ENCODE measurements at regions not wholly inside any gene's neighbourhood (a gene's known extent, or its start where the extent isn't known, plus 50 kb on each side); places are given as distances from the start of the nearest gene placed in this dataset.

DNA sequence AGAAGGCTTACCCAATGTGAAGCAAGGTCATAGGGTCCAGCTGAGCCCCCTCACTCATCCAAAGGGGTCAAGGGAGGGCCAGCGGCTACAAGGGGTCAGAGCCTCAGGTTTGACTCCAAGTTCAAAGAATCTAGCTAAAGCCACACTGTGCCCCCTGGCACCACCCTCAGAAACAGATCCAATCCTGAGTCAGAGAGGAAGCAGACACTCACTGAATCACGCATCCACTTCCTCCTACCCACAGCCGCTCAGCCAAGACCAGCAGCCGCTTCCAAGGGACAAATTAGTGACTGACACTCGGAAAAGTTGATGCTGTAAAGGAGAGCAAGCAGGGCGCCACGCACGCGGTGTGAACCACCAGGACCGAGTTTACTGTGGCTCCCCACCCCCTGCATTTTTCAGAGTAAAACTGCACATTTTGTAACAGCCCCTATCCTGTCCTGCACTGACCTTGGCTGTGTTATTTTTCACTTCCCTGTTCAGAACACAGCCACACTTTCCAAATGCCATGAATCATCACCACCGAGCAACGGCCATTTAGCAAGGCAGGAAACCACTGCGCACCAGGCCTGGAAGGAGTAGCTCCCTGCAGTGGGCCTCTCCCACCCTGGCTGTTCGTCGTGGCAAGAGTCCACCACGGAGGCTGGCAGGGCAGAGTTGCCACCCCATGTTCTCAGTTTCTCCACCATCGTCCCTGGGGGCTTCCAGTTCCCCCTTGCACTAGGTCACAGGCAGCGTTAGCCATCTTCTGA lies 147.8 kb downstream of the TOMM20 start:
- TF ChIP-seq, protein P1, sequence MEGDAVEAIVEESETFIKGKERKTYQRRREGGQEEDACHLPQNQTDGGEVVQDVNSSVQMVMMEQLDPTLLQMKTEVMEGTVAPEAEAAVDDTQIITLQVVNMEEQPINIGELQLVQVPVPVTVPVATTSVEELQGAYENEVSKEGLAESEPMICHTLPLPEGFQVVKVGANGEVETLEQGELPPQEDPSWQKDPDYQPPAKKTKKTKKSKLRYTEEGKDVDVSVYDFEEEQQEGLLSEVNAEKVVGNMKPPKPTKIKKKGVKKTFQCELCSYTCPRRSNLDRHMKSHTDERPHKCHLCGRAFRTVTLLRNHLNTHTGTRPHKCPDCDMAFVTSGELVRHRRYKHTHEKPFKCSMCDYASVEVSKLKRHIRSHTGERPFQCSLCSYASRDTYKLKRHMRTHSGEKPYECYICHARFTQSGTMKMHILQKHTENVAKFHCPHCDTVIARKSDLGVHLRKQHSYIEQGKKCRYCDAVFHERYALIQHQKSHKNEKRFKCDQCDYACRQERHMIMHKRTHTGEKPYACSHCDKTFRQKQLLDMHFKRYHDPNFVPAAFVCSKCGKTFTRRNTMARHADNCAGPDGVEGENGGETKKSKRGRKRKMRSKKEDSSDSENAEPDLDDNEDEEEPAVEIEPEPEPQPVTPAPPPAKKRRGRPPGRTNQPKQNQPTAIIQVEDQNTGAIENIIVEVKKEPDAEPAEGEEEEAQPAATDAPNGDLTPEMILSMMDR (IDR thresholded peaks at IDR 0.05): no peak
- H3K4me1 Mint-ChIP-seq (ENCODE audit: low read depth): peaks cover 88% of the 10 kb centered on the region
- no peaks in the 10 kb centered on the region; the same call in 1 of the 2 replicates for H3K27me3 Mint-ChIP-seq (ENCODE audit: insufficient read depth)
- peak overlapping the region; percentile 98 for H3K27ac Mint-ChIP-seq
- peak; percentile 94 for DNase-seq
- H3K9me3 Mint-ChIP-seq: no peaks in the 10 kb centered on the region
- peak overlapping the region; percentile 71 for H3K4me3 Mint-ChIP-seq
- peaks cover 9% of the 10 kb centered on the region for H3K36me3 Mint-ChIP-seq (ENCODE audit: low read depth)

DNA sequence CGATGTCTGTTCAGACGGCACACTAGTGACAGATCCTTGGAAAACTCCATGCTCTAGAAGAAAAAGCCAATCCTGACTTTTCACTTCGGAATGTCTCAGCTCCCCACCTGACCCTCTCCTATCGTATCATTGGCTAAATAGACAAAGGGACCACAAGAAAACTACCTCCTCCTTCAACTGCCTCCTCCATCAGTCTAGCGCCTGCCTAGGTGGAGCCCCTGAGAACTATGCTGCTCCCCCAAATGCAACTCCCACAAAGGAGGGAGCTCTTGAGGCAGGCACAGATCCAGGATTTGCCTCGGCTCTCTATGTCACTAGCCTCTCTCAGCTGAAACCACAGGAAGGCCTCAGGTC lies 148.4 kb downstream of the TOMM20 start:
- Mint-ChIP-seq H3K36me3 (ENCODE audit: low read depth) (peaks cover 14% of the 10 kb centered on the region), H3K9me3 (no peaks in the 10 kb centered on the region), H3K27ac (peak overlapping the region; percentile 98), H3K27me3 (ENCODE audit: insufficient read depth) (no peaks in the 10 kb centered on the region; the same call in 1 of the 2 replicates), H3K4me1 (ENCODE audit: low read depth) (peaks cover 93% of the 10 kb centered on the region), H3K4me3 (peak overlapping the region; percentile 71)
- TF ChIP-seq, protein P1 (IDR thresholded peaks at IDR 0.05): peak; percentile 29; the same call in 1 of the 2 replicates
- DNase-seq: peak; percentile 66

DNA sequence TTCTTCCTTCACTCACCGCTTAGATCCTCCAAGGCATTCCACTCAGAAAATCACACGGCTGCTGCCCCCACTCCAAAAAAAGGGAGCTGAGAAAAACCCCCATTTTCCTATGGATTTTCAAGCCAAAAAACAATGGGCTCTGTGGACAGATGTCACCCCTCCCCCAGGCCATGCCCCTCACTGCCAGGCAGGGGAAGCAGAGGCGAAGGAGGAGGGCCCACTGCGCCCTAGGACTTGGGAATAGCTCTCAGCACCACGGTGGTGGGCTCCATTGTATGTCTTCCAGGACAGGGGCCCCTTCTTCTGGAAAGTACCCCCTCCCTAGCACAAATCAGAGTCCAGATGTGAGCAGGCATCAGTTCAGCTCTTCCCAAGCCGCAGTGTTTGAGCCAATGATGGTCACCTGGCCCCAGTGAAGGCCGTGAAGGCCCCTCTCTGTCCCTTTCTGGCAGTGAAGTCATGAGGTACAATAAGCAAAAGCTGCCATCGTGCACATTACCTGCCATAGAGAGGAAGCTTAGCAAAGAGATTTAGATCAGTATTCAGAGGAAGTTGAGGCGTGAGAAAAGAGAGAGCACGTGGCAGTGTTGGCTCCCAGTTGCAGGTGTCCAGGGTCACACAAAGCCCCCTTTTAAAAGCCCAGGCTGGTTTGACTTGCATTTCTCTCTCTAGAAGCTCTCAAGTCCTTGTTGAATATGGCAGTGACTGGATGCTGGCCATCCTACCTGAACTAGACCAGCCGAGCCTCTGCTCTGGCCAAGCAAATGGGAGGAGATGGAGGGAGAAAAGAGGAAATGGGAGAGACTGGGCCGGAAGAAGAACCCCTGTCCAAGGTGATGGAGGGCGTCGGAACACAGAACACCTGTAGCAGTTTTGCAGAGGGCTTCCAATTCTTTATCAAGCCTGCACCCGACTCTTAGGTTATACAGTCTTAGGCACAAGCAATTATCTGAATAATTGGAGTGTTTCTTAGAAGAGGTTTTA lies 149.0 kb downstream of the TOMM20 start:
- Mint-ChIP-seq H3K36me3 (ENCODE audit: low read depth) (peaks cover 16% of the 10 kb centered on the region), H3K4me3 (peak overlapping the region; percentile 71), H3K27ac (peak overlapping the region; percentile 98), H3K27me3 (ENCODE audit: insufficient read depth) (no peaks in the 10 kb centered on the region; the same call in 1 of the 2 replicates), H3K9me3 (no peaks in the 10 kb centered on the region), H3K4me1 (ENCODE audit: low read depth) (peaks cover 93% of the 10 kb centered on the region)
- TF ChIP-seq, protein P1 (IDR thresholded peaks at IDR 0.05): no peak
- DNase-seq: no peak

DNA sequence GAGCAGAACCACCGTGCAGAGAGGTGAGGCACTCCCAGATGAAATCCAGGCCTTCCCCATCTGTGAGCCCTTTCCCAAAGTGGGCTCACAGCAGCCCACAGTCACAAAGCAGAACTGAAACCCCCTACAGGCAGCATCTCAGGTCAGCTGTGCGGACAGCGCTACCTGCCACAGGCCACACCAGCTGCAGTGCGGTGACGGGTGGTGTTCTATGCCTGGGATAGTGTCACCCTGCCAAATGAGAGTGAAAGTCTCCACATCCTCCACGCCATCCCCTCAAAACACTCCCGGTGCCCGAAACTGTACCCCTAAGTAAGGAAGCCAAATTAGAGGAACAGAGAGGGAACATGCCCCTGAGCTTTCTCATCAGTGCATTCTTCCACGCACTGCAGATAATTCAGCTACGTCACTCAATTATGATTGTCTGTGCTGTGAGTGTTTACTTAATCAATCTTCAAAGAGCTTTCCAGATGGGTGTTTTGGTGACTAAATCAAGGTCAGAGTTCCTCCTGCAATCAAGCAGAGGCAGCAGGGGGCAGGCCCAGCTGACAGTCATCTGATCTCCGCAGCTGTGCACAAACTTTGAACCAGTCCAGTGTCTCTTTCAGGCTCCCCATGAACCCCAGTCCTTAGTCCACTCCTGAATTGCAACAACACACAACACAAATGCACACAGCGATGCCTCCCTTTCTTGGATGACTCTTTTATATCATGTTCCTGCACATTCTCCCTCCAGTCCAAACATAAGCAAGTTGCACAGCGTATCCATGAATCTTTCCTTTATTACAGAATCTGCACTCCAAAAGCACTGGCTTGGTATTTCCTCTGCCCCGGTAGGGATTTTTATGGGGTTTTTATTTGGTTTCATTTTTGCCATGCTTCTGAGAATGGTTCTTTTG lies 150.0 kb downstream of the TOMM20 start:
- Mint-ChIP-seq H3K4me1 (ENCODE audit: low read depth) (peaks cover 89% of the 10 kb centered on the region), H3K27ac (peak overlapping the region; percentile 98), H3K9me3 (no peaks in the 10 kb centered on the region), H3K36me3 (ENCODE audit: low read depth) (peaks cover 9% of the 10 kb centered on the region), H3K27me3 (ENCODE audit: insufficient read depth) (no peaks in the 10 kb centered on the region; the same call in 1 of the 2 replicates), H3K4me3 (peak overlapping the region; percentile 71)
- peak; percentile 70 for DNase-seq
- TF ChIP-seq, protein P1 (IDR thresholded peaks at IDR 0.05): peak; percentile 47; the same call in 1 of the 2 replicates
